ENCODE measurements at regions not wholly inside any gene's neighbourhood (a gene's known extent, or its start where the extent isn't known, plus 50 kb on each side); places are given as distances from the start of the nearest gene placed in this dataset.

DNA sequence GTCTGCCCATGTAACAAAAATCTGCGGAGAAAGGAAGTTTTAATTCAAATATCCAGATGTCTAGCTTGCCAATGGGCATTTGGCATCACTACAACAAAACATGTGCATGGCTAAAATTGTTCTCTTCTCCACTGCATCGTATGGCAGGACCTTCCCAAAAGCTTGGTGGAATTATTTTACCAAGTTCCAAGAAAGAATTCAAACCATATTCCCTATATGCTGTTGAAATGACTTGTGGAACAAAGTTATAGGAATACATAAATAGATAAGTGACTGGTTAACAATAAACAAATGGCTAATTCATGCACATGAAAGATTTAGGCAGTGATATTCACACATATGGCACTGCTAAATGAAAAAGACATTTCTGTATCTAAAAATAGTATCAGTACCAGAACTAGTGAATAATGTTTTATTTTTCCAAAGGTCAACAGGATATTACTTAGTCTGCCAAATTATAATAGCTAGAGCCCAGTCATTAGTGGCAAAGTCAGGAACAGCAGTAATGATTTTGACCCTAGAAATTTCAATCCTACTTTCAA is 425.4 kb upstream of the VRK2 start:
- Histone ChIP-seq H3K27me3 (no peaks in the 10 kb centered on the region), H3K4me3 (no peak overlapping the region), H3K27ac (no peak overlapping the region), H3K36me3 (no peaks in the 10 kb centered on the region), H3K4me1 (no peaks in the 10 kb centered on the region), H3K9me3 (no peaks in the 10 kb centered on the region)
- intact Hi-C loops (cut with DNase I), result no loop called here
- no peak for DNase-seq (ENCODE audit: low spot score in 2 of 2)
- TF ChIP-seq, protein P1, sequence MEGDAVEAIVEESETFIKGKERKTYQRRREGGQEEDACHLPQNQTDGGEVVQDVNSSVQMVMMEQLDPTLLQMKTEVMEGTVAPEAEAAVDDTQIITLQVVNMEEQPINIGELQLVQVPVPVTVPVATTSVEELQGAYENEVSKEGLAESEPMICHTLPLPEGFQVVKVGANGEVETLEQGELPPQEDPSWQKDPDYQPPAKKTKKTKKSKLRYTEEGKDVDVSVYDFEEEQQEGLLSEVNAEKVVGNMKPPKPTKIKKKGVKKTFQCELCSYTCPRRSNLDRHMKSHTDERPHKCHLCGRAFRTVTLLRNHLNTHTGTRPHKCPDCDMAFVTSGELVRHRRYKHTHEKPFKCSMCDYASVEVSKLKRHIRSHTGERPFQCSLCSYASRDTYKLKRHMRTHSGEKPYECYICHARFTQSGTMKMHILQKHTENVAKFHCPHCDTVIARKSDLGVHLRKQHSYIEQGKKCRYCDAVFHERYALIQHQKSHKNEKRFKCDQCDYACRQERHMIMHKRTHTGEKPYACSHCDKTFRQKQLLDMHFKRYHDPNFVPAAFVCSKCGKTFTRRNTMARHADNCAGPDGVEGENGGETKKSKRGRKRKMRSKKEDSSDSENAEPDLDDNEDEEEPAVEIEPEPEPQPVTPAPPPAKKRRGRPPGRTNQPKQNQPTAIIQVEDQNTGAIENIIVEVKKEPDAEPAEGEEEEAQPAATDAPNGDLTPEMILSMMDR (IDR thresholded peaks at IDR 0.05), result no peak

DNA sequence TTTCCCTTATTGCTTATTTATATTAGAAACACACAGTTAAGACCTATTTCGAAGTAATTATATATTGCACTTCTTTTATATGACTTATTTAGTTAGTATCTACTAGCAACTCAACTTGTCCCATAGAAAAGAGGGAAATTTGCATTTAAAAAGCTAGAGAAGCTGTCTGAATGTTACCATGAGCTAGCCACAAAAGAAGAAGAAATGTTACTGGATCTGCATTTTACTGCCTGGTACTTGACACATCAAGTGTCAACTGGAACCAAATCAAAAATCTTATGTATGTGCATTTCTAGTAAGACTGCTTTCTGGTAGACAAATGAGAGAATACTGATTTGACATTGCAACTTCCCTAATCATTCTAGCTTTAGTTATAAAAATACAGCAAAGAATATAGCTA is 424.6 kb upstream of the VRK2 start:
- Histone ChIP-seq H3K4me1 (no peaks in the 10 kb centered on the region), H3K9me3 (no peaks in the 10 kb centered on the region), H3K27ac (no peak overlapping the region), H3K4me3 (no peak overlapping the region), H3K27me3 (no peaks in the 10 kb centered on the region), H3K36me3 (no peaks in the 10 kb centered on the region)
- DNase-seq (ENCODE audit: low spot score in 2 of 2), result no peak
- TF ChIP-seq, protein P1 (IDR thresholded peaks at IDR 0.05), result no peak
- intact Hi-C loops (cut with DNase I), result no loop called here

DNA sequence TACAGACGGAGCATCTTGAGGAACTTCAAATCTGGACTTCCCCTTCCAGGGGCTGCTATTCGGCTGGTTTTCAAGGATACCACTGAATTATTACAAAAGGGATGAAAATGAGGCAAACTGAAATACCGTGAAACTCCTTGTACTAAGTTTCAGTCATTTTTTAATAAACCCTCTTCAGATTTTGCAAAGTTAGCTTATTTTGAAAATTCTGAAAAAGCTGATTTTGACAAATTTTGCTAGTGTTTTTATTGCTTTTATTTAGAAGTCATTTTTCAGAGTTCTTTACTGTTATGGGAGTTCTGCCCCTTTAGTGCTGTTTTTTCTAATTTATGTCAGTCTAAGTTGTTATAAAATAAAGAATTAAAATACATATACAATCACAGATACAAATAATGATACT is 390.4 kb upstream of the VRK2 start:
- Histone ChIP-seq H3K4me1 (no peaks in the 10 kb centered on the region), H3K4me3 (no peak overlapping the region), H3K36me3 (no peaks in the 10 kb centered on the region), H3K27ac (no peak overlapping the region), H3K9me3 (peaks cover 0 to 10% of the 10 kb centered on the region in 2 donors), H3K27me3 (no peaks in the 10 kb centered on the region)
- no peak for DNase-seq (ENCODE audit: low spot score in 2 of 2)
- TF ChIP-seq, protein P1 (IDR thresholded peaks at IDR 0.05), result no peak
- intact Hi-C loops (cut with DNase I), result no loop called here

DNA sequence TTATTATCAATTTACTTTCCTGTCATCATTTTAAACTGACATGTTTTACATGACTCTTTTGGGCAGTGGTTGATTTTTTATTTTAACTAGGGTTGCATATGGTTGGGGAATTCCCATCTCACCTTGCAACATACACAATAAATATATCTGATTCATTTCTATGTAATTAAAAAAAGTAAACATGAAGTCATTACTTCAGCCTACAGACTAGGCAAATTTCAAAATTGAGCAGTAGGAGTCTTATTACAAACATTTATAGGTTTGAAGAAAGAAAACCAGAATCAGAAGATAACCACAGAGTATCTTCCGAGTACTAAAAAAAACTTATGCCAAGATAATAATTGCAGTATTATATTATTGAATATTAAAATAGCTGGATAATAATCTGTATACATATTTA is 377.0 kb upstream of the VRK2 start:
- DNase-seq (ENCODE audit: low spot score in 2 of 2), result no peak
- intact Hi-C loops (cut with DNase I), result no loop called here
- no peak overlapping the region for H3K4me3 ChIP-seq
- no peaks in the 10 kb centered on the region for H3K9me3 ChIP-seq
- no peaks in the 10 kb centered on the region for H3K27me3 ChIP-seq
- H3K4me1 ChIP-seq, result no peaks in the 10 kb centered on the region
- TF ChIP-seq, protein P1 (IDR thresholded peaks at IDR 0.05), result no peak
- H3K36me3 ChIP-seq, result no peaks in the 10 kb centered on the region
- H3K27ac ChIP-seq, result no peak overlapping the region

DNA sequence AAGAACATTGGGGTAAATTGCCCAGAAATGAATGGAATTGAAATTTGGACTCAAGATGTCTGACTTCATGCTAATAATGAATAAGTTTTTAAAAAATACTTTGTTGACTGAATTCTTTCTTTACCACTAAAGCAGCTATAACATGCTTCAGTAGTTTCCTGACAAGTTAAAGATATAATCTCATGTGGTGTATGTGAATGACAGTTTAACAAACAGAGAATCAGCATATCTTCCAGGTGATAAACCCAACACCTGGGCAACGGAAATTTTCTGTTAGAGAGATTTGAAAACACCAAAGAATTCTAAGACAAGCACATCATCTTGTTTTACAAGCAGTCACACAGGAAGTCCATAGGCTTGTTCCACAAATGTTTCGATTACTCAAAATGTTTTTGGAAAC is 372.6 kb upstream of the VRK2 start:
- intact Hi-C loops (cut with DNase I), result no loop called here
- TF ChIP-seq, protein P1 (IDR thresholded peaks at IDR 0.05), result no peak
- Histone ChIP-seq H3K9me3 (no peaks in the 10 kb centered on the region), H3K4me3 (no peak overlapping the region), H3K27ac (no peak overlapping the region), H3K36me3 (no peaks in the 10 kb centered on the region), H3K27me3 (no peaks in the 10 kb centered on the region), H3K4me1 (no peaks in the 10 kb centered on the region)
- DNase-seq (ENCODE audit: low spot score in 2 of 2), result no peak

DNA sequence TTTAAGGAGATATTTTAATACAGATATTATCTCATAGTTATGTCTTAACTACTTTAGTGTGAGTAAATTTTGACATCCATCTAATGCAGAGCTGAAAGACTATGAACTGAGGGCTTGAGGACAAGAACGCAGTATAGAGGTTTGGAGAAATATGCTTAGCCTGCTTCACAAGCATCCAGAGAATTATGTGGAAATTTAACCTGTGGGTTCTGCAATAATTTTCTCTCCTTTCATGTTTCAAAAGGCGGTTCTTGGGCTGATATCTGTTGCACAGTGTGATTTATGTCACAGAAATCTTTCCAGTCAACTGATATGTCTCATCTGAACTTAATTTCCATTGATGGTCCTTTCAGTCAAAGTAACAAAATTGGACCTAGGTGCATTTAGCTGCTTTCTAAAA is 371.9 kb upstream of the VRK2 start:
- Histone ChIP-seq H3K27ac (no peak overlapping the region), H3K27me3 (no peaks in the 10 kb centered on the region), H3K36me3 (no peaks in the 10 kb centered on the region), H3K9me3 (no peaks in the 10 kb centered on the region), H3K4me3 (no peak overlapping the region), H3K4me1 (no peaks in the 10 kb centered on the region)
- TF ChIP-seq, protein P1 (IDR thresholded peaks at IDR 0.05), result no peak
- intact Hi-C loops (cut with DNase I), result no loop called here
- no peak for DNase-seq (ENCODE audit: low spot score in 2 of 2)
